ENCODE measurements at regions not wholly inside any gene's neighbourhood (a gene's known extent, or its start where the extent isn't known, plus 50 kb on each side); places are given as distances from the start of the nearest gene placed in this dataset.

GRCh38 chr11:71340086-71340606, 87.8 kb upstream of the SHANK2 start:
- Histone ChIP-seq H3K4me3 (no peak overlapping the region), H3K4me1 (peaks cover 6 to 17% (median 11%) of the 10 kb centered on the region in 4 donors), H3K9me3 (no peaks in the 10 kb centered on the region), H3K27me3 (no peaks in the 10 kb centered on the region), H3K27ac (no peak overlapping the region), H3K36me3 (no peaks in the 10 kb centered on the region)
- no peak for TF ChIP-seq EP300 (IDR thresholded peaks at IDR 0.05)
- no peak for TF ChIP-seq CTCF (IDR thresholded peaks at IDR 0.05)
- no peak for TF ChIP-seq POLR2AphosphoS5 (IDR thresholded peaks at IDR 0.05)
- no peak for TF ChIP-seq POLR2A (IDR thresholded peaks at IDR 0.05)
- DNase-seq (no peak), ATAC-seq (ENCODE audit: low FRiP score in 2 of 2) (no peak)
- whole genome bisulfite sequencing, 2 donors, result 77 to 96% methylated on average over 11 to 12 of the region's 12 CpGs

GRCh38 chr11:71339396-71339881, 87.1 kb upstream of the SHANK2 start:
- Histone ChIP-seq H3K27ac (no peak overlapping the region), H3K4me1 (peaks cover 6 to 17% (median 11%) of the 10 kb centered on the region in 4 donors), H3K4me3 (no peak overlapping the region), H3K9me3 (no peaks in the 10 kb centered on the region), H3K27me3 (no peaks in the 10 kb centered on the region), H3K36me3 (no peaks in the 10 kb centered on the region)
- ATAC-seq (ENCODE audit: low FRiP score in 2 of 2) (peak in 1 of 2 donors; percentile 28), DNase-seq (no peak)
- WGBS, 2 donors, result 76 to 87% methylated on average over 10 to 14 of the region's 14 CpGs
- TF ChIP-seq CTCF (IDR thresholded peaks at IDR 0.05) (no peak), POLR2A (IDR thresholded peaks at IDR 0.05) (no peak), POLR2AphosphoS5 (IDR thresholded peaks at IDR 0.05) (no peak), EP300 (IDR thresholded peaks at IDR 0.05) (no peak)

GRCh38 chr11:71338801-71339395, 86.5 kb upstream of the SHANK2 start:
- 50 to 77% methylated on average over 12 of the region's 12 CpGs for WGBS, 2 donors
- Histone ChIP-seq H3K27me3 (no peaks in the 10 kb centered on the region), H3K9me3 (no peaks in the 10 kb centered on the region), H3K4me3 (no peak overlapping the region), H3K27ac (no peak overlapping the region), H3K36me3 (no peaks in the 10 kb centered on the region), H3K4me1 (peaks cover 6 to 17% (median 11%) of the 10 kb centered on the region in 4 donors)
- TF ChIP-seq CTCF (IDR thresholded peaks at IDR 0.05) (no peak), POLR2A (IDR thresholded peaks at IDR 0.05) (no peak), EP300 (IDR thresholded peaks at IDR 0.05) (no peak), POLR2AphosphoS5 (IDR thresholded peaks at IDR 0.05) (no peak)
- DNase-seq (no peak), ATAC-seq (ENCODE audit: low FRiP score in 2 of 2) (no peak)

- no peak overlapping the region for H3K4me3 ChIP-seq
- no peak for TF ChIP-seq POLR2A (IDR thresholded peaks at IDR 0.05)
- no peak for TF ChIP-seq CTCF (IDR thresholded peaks at IDR 0.05)
- TF ChIP-seq EP300 (IDR thresholded peaks at IDR 0.05), result no peak
- TF ChIP-seq POLR2AphosphoS5 (IDR thresholded peaks at IDR 0.05), result no peak
- H3K36me3 ChIP-seq, result no peaks in the 10 kb centered on the region
- ATAC-seq (ENCODE audit: low FRiP score in 2 of 2) (no peak), DNase-seq (no peak)
- peaks cover 6 to 17% (median 11%) of the 10 kb centered on the region in 4 donors for H3K4me1 ChIP-seq
- no peak overlapping the region for H3K27ac ChIP-seq
- no peaks in the 10 kb centered on the region for H3K9me3 ChIP-seq
- 72 to 81% methylated on average over 10 to 12 of the region's 12 CpGs for WGBS, 2 donors
- H3K27me3 ChIP-seq, result no peaks in the 10 kb centered on the region
These were observed 84.8 kb upstream of the SHANK2 start for GRCh38 chr11:71336996-71337754.

Data from upper lobe of left lung (tissue), 6 donors.